D721Med (cell line): ENCODE measurements at regions not wholly inside any gene's neighbourhood (a gene's known extent, or its start where the extent isn't known, plus 50 kb on each side); places are given as distances from the start of the nearest gene placed in this dataset.
"Not testable (repeated sequence)": the region's sequence is repeated elsewhere in the genome, so short reads cannot be mapped to it uniquely, and the experiment has no call there.

Source experiments
- DNase-seq: peaks from one replicate; pipeline ENCODE4 v3.0.0; 2011; ENCODE audit warnings: low spot score; ENCODE audit not compliant: insufficient read length
- FAIRE-seq: peaks from 2 replicates; lab custom pipeline; 2011; peaks lifted over from hg19 to GRCh38; lab: Jason Lieb, UNC
- CTCF ChIP-seq: IDR thresholded peaks from 2 replicates; pipeline ENCODE4 v1.5.1; 2012; ENCODE audit warnings: mild to moderate bottlenecking, control low read depth; ENCODE audit not compliant: insufficient read depth; ENCODE audit errors: missing control alignments

GRCh38 chr5:166617507-166617906 is 1673.9 kb upstream of the WWC1 start:
- no peak for DNase-seq
- no peak for TF ChIP-seq CTCF
- no peak for FAIRE-seq

GRCh38 chr5:166618526-166618925 is 1672.9 kb upstream of the WWC1 start:
- DNase-seq (no peak), FAIRE-seq (no peak)
- TF ChIP-seq CTCF: no peak

- no peak for FAIRE-seq
- DNase-seq: no peak
- TF ChIP-seq CTCF: no peak
Observed at GRCh38 chr5:166624573-166624972, 1666.9 kb upstream of the WWC1 start.

GRCh38 chr5:166625210-166625865 is 1666.1 kb upstream of the WWC1 start:
- TF ChIP-seq CTCF: no peak
- FAIRE-seq (no peak), DNase-seq (no peak)

GRCh38 chr5:166637295-166637694 is 1654.2 kb upstream of the WWC1 start:
- no peak for FAIRE-seq
- TF ChIP-seq CTCF: no peak
- DNase-seq: no peak

- TF ChIP-seq CTCF: no peak
- FAIRE-seq: no peak
Observed at GRCh38 chr5:166639151-166639550, 1652.3 kb upstream of the WWC1 start.

GRCh38 chr5:166640136-166640535 is 1651.3 kb upstream of the WWC1 start:
- FAIRE-seq, DNase-seq: not testable (repeated sequence)

More at GRCh38 chr5:166639151-166639550, 1652.3 kb upstream of the WWC1 start:
- no peak for DNase-seq
